PC-3 (cell line): ENCODE measurements at regions not wholly inside any gene's neighbourhood (a gene's known extent, or its start where the extent isn't known, plus 50 kb on each side); places are given as distances from the start of the nearest gene placed in this dataset.

Source experiments
- ATAC-seq: fragments of 200-7000 bp; cut with Tn5 transposase; 2 replicates; pipeline ENCODE4 v1.9.1; 2020; ENCODE audit warnings: mild to moderate bottlenecking, moderate library complexity
- BruUV-seq: library from RNA; stranded (reverse); fragments of 400-500 nt; replicated peaks from 2 replicates; lab custom pipeline; 2021; lab: Mats Ljungman, UMichigan
- CTCF ChIA-PET: fragments of 300-600 bp; sonication (Branson Sonifier 250); formaldehyde crosslinking; loops from one replicate; lab custom pipeline; 2022; ENCODE audit warnings: antibody characterized with exemption; lab: Charles Lee
- POLR2A ChIA-PET: fragments of 300-600 bp; sonication (Branson Sonifier 250); formaldehyde crosslinking; loops from one replicate; lab custom pipeline; 2022; ENCODE audit warnings: antibody characterized with exemption; ENCODE audit not compliant: unreplicated experiment; lab: Charles Lee
- DNase-seq: peaks from one replicate; pipeline ENCODE4 v3.0.0-alpha.2; 2015
- H2AFZ ChIP-seq: fragments of 300-600 bp; sonication (generic); 2 replicates; pipeline ENCODE4 v1.6.0; 2016; ENCODE audit warnings: antibody characterized with exemption, low read length
- H3F3A ChIP-seq: fragments of 300-600 bp; sonication (generic); one replicate; pipeline ENCODE4 v1.6.0; 2017; ENCODE audit warnings: antibody characterized with exemption, low read length, control low read depth, mild to moderate bottlenecking; ENCODE audit not compliant: unreplicated experiment
- H3K27ac ChIP-seq: fragments of 300-600 bp; sonication (generic); 2 replicates; pipeline ENCODE4 v1.5.1; 2016; ENCODE audit warnings: mild to moderate bottlenecking, low read length
- H3K27me3 ChIP-seq: fragments of 300-600 bp; sonication (generic); 2 replicates; pipeline ENCODE4 v1.6.1; 2016; ENCODE audit warnings: low read length, mixed read lengths
- H3K36me3 ChIP-seq: fragments of 300-600 bp; sonication (generic); 2 replicates; pipeline ENCODE4 v1.6.1; 2016; ENCODE audit warnings: low read depth, mixed run types, low read length, mixed read lengths
- H3K4me1 ChIP-seq: fragments of 300-600 bp; sonication (generic); 2 replicates; pipeline ENCODE4 v1.5.1; 2016; ENCODE audit warnings: low read length; ENCODE audit not compliant: insufficient read depth
- H3K4me2 ChIP-seq: fragments of 300-600 bp; sonication (generic); 2 replicates; pipeline ENCODE4 v1.6.0; 2016; ENCODE audit warnings: low read length
- H3K4me3 ChIP-seq: fragments of 300-600 bp; sonication (generic); 2 replicates; pipeline ENCODE4 v1.5.1; 2016; ENCODE audit warnings: mild to moderate bottlenecking, low read length, mixed read lengths
- H3K79me2 ChIP-seq: fragments of 300-600 bp; sonication (generic); 2 replicates; pipeline ENCODE4 v1.6.1; 2017; ENCODE audit warnings: low read length, mixed read lengths
- H3K9ac ChIP-seq: fragments of 300-600 bp; sonication (generic); 2 replicates; pipeline ENCODE4 v1.6.0; 2016; ENCODE audit warnings: mild to moderate bottlenecking, low read length
- H3K9me2 ChIP-seq: fragments of 300-600 bp; sonication (generic); replicated peaks from 2 replicates; pipeline ENCODE4 v1.6.1; 2016; ENCODE audit warnings: mixed run types, low read length, mixed read lengths
- H3K9me3 ChIP-seq: fragments of 300-600 bp; sonication (generic); 2 replicates; pipeline ENCODE4 v1.6.1; 2016; ENCODE audit warnings: low read length, mixed read lengths
- H4K20me1 ChIP-seq: fragments of 300-600 bp; sonication (generic); 2 replicates; pipeline ENCODE4 v1.6.1; 2016; ENCODE audit warnings: low read length, mixed read lengths
- EZH2 ChIP-seq: fragments of 300-600 bp; sonication (generic); IDR thresholded peaks from one replicate; pipeline ENCODE4 v1.6.1; 2017; ENCODE audit warnings: antibody characterized with exemption, mild to moderate bottlenecking, low read length; ENCODE audit not compliant: unreplicated experiment
- EZH2phosphoT487 ChIP-seq: fragments of 300-600 bp; sonication (generic); IDR thresholded peaks from 2 replicates; pipeline ENCODE4 v1.6.1; 2018; ENCODE audit warnings: mild to moderate bottlenecking, antibody characterized with exemption, low read length, borderline replicate concordance
- intact Hi-C: fragments of 100-400 bp; cut with micrococcal nuclease; formaldehyde crosslinking; loops from 2 replicates; pipeline ENCODE4 v1.9.0; 2023
- TF ChIP-seq, protein P1 (sequence below): fragments of 300-600 bp; sonication (generic); conservative IDR thresholded peaks from 2 replicates; pipeline ENCODE4 v1.5.1; 2017; ENCODE audit warnings: antibody characterized with exemption, low read depth, mild to moderate bottlenecking, low read length

DNA sequence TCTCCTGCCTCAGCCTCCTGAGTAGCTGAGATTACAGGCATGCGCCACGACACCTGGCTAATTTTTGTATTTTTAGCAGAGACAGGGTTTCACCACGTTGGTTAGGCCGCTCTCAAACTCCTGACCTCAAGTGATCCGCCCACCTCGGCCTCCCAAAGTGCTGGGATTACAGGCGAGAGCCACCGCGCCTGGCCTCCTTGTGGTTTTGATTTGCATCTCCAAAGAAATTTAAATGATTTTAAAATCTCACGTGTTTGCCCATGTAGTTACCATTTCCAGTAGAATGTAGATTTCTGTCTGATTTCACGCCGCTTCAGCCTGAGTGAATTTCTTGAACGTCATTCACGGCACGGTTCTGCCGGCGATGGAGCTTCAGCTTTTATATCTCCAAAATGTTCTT, 55.8 kb downstream of the IGF2 start:
- Histone ChIP-seq H4K20me1 (no peaks in the 10 kb centered on the region), H3F3A (no peaks in the 10 kb centered on the region), H3K9me2 (no peaks in the 10 kb centered on the region), H3K9ac (no peak overlapping the region), H3K9me3 (no peaks in the 10 kb centered on the region), H2AFZ (no peak overlapping the region), H3K27me3 (no peaks in the 10 kb centered on the region), H3K4me3 (no peak overlapping the region), H3K4me1 (0 out of 2 replicates have a peak, but pooled peaks cover 3% of the 10 kb centered on the region), H3K79me2 (no peaks in the 10 kb centered on the region), H3K4me2 (no peak overlapping the region), H3K36me3 (no peaks in the 10 kb centered on the region), H3K27ac (no peak overlapping the region)
- TF ChIP-seq, protein P1, sequence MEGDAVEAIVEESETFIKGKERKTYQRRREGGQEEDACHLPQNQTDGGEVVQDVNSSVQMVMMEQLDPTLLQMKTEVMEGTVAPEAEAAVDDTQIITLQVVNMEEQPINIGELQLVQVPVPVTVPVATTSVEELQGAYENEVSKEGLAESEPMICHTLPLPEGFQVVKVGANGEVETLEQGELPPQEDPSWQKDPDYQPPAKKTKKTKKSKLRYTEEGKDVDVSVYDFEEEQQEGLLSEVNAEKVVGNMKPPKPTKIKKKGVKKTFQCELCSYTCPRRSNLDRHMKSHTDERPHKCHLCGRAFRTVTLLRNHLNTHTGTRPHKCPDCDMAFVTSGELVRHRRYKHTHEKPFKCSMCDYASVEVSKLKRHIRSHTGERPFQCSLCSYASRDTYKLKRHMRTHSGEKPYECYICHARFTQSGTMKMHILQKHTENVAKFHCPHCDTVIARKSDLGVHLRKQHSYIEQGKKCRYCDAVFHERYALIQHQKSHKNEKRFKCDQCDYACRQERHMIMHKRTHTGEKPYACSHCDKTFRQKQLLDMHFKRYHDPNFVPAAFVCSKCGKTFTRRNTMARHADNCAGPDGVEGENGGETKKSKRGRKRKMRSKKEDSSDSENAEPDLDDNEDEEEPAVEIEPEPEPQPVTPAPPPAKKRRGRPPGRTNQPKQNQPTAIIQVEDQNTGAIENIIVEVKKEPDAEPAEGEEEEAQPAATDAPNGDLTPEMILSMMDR: no peak
- TF ChIP-seq EZH2phosphoT487 (no peak), EZH2 (no peak)
- DNase-seq: no peak
- intact Hi-C loops: no loop called here
- ChIA-PET CTCF (no interaction called here), POLR2A (no interaction called here)
- no TSS peak for BruUV-seq
- ATAC-seq: no peak

DNA sequence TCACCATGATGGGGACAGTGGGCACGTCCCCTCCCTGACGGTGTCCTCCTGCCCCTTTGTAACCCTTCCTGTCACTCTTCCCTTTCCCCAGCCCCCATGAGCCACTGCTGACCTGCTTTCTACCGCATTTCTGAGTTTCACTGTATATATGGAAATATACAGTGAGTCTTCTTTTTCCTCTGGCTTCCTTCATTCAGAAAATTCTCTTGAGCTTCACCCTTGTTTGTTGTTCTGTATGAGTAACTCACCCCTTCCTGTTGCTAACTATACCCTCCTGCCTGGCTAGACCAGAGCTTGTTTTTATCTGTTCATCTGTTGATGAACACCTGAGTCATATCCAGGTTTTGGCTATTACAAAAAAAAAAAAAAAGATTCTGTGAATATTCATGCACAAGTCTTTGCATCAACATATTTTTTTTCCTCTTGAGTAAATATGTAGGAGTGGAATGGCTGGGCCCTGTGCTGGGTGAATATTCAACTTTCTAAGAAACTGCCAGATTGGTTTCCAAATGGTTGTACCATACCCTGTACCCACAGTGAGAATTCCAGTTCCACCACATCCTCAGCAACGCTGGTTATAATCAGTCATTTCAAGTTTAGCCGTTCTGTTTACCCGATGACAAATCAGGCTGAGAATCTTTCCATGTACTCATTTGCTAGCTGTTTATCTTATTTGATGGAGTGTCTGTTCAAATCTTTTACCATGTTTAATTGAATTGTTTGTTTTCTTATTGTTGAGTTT, 62.0 kb downstream of the IGF2 start:
- Histone ChIP-seq H3K27me3 (no peaks in the 10 kb centered on the region), H3K79me2 (no peaks in the 10 kb centered on the region), H3K4me3 (peak overlapping the region; percentile 50), H4K20me1 (no peaks in the 10 kb centered on the region), H3K36me3 (no peaks in the 10 kb centered on the region), H3K9me3 (no peaks in the 10 kb centered on the region), H3K9ac (peak overlapping the region; percentile 66), H3K9me2 (no peaks in the 10 kb centered on the region), H3F3A (no peaks in the 10 kb centered on the region), H3K4me2 (peak overlapping the region; percentile 82), H3K27ac (peak overlapping the region; percentile 97), H2AFZ (peak overlapping the region; percentile 74), H3K4me1 (peaks cover 27% of the 10 kb centered on the region)
- intact Hi-C loops: loop anchor here (2.0 kb wide), 2 partner anchors 16 to 74 kb away; no protein-coding TSS in a partner anchor
- POLR2A ChIA-PET: interaction anchor here (1.0 kb wide), 1 partner anchor 16 kb away, joined by 5 read pairs; no protein-coding TSS in a partner anchor
- DNase-seq (peak; percentile 91), ATAC-seq (peak; percentile 96)
- CTCF ChIA-PET: interaction anchor here (0.6 to 1.5 kb wide), 9 partner anchors 16 to 300 kb away, joined by 3 to 13 read pairs (median 6); no protein-coding TSS in a partner anchor
- BruUV-seq: no TSS peak
- no peak for TF ChIP-seq EZH2phosphoT487
- no peak for TF ChIP-seq EZH2
- TF ChIP-seq, protein P1: no peak

DNA sequence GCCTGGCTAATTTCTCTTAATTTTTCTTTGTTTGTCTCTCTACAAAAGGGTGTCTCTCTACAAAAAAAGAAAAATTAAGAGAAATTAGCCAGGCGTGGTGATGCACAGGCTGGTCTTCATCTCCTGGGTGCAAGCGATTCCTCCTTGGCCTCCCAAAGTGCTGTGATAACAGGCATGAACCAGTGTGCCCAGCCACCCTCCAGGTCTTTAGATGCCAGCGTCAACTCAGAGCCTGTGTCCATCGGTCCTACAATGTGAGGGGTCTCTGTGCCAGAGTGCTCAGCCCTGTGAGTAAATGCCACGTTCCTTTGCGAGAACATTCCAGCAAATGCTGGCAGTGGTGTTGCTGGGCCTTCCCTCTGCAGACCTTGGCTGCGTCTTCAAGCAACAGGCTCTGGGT, 62.7 kb downstream of the IGF2 start:
- ATAC-seq (peak; percentile 7), DNase-seq (no peak)
- H3K27ac ChIP-seq: peak overlapping the region; percentile 97
- TF ChIP-seq EZH2phosphoT487: no peak
- ChIA-PET POLR2A (no interaction called here), CTCF (interaction anchor here (0.7 to 1.5 kb wide), 3 partner anchors 40 to 75 kb away, joined by 5 to 10 read pairs (median 6); no protein-coding TSS in a partner anchor)
- no peaks in the 10 kb centered on the region for H3K27me3 ChIP-seq
- no peaks in the 10 kb centered on the region for H3F3A ChIP-seq
- peaks cover 27% of the 10 kb centered on the region for H3K4me1 ChIP-seq
- H3K4me2 ChIP-seq: peak overlapping the region; percentile 82
- peak overlapping the region; percentile 66 for H3K9ac ChIP-seq
- no peaks in the 10 kb centered on the region for H3K79me2 ChIP-seq
- no peaks in the 10 kb centered on the region for H3K36me3 ChIP-seq
- H3K9me2 ChIP-seq: no peaks in the 10 kb centered on the region
- no TSS peak for BruUV-seq
- intact Hi-C loops: loop anchor here (2.0 kb wide), 2 partner anchors 16 to 74 kb away; no protein-coding TSS in a partner anchor
- peak overlapping the region; percentile 50 for H3K4me3 ChIP-seq
- no peaks in the 10 kb centered on the region for H4K20me1 ChIP-seq
- H2AFZ ChIP-seq: peak overlapping the region; percentile 74
- no peaks in the 10 kb centered on the region for H3K9me3 ChIP-seq
